ENCODE measurements at regions not wholly inside any gene's neighbourhood (a gene's known extent, or its start where the extent isn't known, plus 50 kb on each side); places are given as distances from the start of the nearest gene placed in this dataset.
A peak's percentile ranks its signal among the peaks of the same experiment; 100 is the strongest.

GRCh38 chr15:101120473-101120872 lies 131.4 kb downstream of the CHSY1 start:
- ChIA-PET CTCF (no interaction called here), POLR2A (ENCODE audit: low non-redundant PET) (no interaction called here)
- TF ChIP-seq CTCF (conservative IDR thresholded peaks at IDR 0.05; ENCODE audit: low read depth) = no peak
- peak overlapping the region; percentile 45; the same call in 1 of the 2 replicates for H3K27ac ChIP-seq
- no peak for DNase-seq (ENCODE audit: low spot score)

All from RWPE1 (cell line).